Karpas-422 (cell line): ENCODE measurements at regions not wholly inside any gene's neighbourhood (a gene's known extent, or its start where the extent isn't known, plus 50 kb on each side); places are given as distances from the start of the nearest gene placed in this dataset.

Experiments used
- DNase-seq: peaks from one replicate; pipeline ENCODE4 v3.0.0-alpha.2; 2015
- H2AFZ ChIP-seq: fragments of 200-600 bp; sonication (generic); 2 replicates; pipeline ENCODE4 v1.6.1; 2014; ENCODE audit warnings: antibody characterized with exemption, low read length, mixed read lengths
- H3K27ac ChIP-seq: fragments of 200-600 bp; sonication (generic); 2 replicates; pipeline ENCODE4 v1.5.1; 2014; ENCODE audit warnings: mild to moderate bottlenecking, low read length, moderate library complexity
- H3K27me3 ChIP-seq: fragments of 200-600 bp; sonication (generic); 2 replicates; pipeline ENCODE4 v1.6.1; 2014; ENCODE audit warnings: low read length, mixed read lengths
- H3K36me3 ChIP-seq: fragments of 200-600 bp; sonication (generic); 2 replicates; pipeline ENCODE4 v1.6.1; 2014; ENCODE audit warnings: low read length, mixed read lengths; ENCODE audit not compliant: insufficient read depth
- H3K4me1 ChIP-seq: fragments of 200-600 bp; sonication (generic); 2 replicates; pipeline ENCODE4 v1.6.1; 2014; ENCODE audit warnings: mild to moderate bottlenecking, low read length, mixed read lengths
- H3K4me2 ChIP-seq: fragments of 200-600 bp; sonication (generic); 2 replicates; pipeline ENCODE4 v1.6.1; 2014; ENCODE audit warnings: low read length, low read depth, mild to moderate bottlenecking; ENCODE audit not compliant: poor library complexity, severe bottlenecking
- H3K4me3 ChIP-seq: fragments of 200-600 bp; sonication (generic); 2 replicates; pipeline ENCODE4 v1.5.1; 2014; ENCODE audit warnings: mild to moderate bottlenecking, antibody characterized with exemption, low read length, mixed read lengths
- H3K79me2 ChIP-seq: fragments of 200-600 bp; sonication (generic); 2 replicates; pipeline ENCODE4 v1.6.1; 2014; ENCODE audit warnings: mild to moderate bottlenecking, low read length, mixed read lengths
- H3K9ac ChIP-seq: fragments of 200-600 bp; sonication (generic); 2 replicates; pipeline ENCODE4 v1.6.0; 2014; ENCODE audit warnings: low read length
- H3K9me2 ChIP-seq: fragments of 200-600 bp; sonication (generic), shearing (Covaris generic); replicated peaks from 2 replicates; pipeline ENCODE4 v1.6.0; 2014; ENCODE audit warnings: mild to moderate bottlenecking, low read length, moderate library complexity; ENCODE audit not compliant: insufficient read depth
- H3K9me3 ChIP-seq: fragments of 300-700, 200-600 bp; sonication (generic); 2 replicates; pipeline ENCODE4 v1.6.1; 2014; ENCODE audit warnings: low read length, mixed read lengths
- H4K20me1 ChIP-seq: fragments of 200-600 bp; sonication (generic); 2 replicates; pipeline ENCODE4 v1.6.1; 2014; ENCODE audit warnings: mild to moderate bottlenecking, antibody characterized with exemption, low read length, low read depth; ENCODE audit not compliant: insufficient read depth

- no peaks in the 10 kb centered on the region for H3K79me2 ChIP-seq
- H3K27ac ChIP-seq, result no peak overlapping the region
- H3K4me3 ChIP-seq, result no peak overlapping the region
- no peaks in the 10 kb centered on the region for H3K9me2 ChIP-seq
- no peak overlapping the region for H3K9ac ChIP-seq
- no peaks in the 10 kb centered on the region for H3K4me1 ChIP-seq
- no peaks in the 10 kb centered on the region for H3K27me3 ChIP-seq
- no peak overlapping the region for H2AFZ ChIP-seq
- no peak overlapping the region for H3K4me2 ChIP-seq
- H4K20me1 ChIP-seq, result no peaks in the 10 kb centered on the region
- H3K9me3 ChIP-seq, result no peaks in the 10 kb centered on the region
- DNase-seq, result no peak
- H3K36me3 ChIP-seq, result no peaks in the 10 kb centered on the region
Observed at GRCh38 chr4:36426741-36427140, 145.3 kb downstream of the DTHD1 start.

GRCh38 chr4:36427696-36428095 is 146.3 kb downstream of the DTHD1 start:
- Histone ChIP-seq H3K9ac (no peak overlapping the region), H3K4me1 (no peaks in the 10 kb centered on the region), H2AFZ (no peak overlapping the region), H4K20me1 (no peaks in the 10 kb centered on the region), H3K4me2 (no peak overlapping the region), H3K27me3 (no peaks in the 10 kb centered on the region), H3K36me3 (no peaks in the 10 kb centered on the region), H3K27ac (no peak overlapping the region), H3K9me3 (no peaks in the 10 kb centered on the region), H3K9me2 (no peaks in the 10 kb centered on the region), H3K79me2 (no peaks in the 10 kb centered on the region), H3K4me3 (no peak overlapping the region)
- DNase-seq, result no peak

- H3K79me2 ChIP-seq, result no peaks in the 10 kb centered on the region
- no peaks in the 10 kb centered on the region for H3K27me3 ChIP-seq
- H3K36me3 ChIP-seq, result no peaks in the 10 kb centered on the region
- H3K4me2 ChIP-seq, result no peak overlapping the region
- H4K20me1 ChIP-seq, result no peaks in the 10 kb centered on the region
- no peaks in the 10 kb centered on the region for H3K9me3 ChIP-seq
- no peak overlapping the region for H3K27ac ChIP-seq
- no peak overlapping the region for H3K9ac ChIP-seq
- no peaks in the 10 kb centered on the region for H3K9me2 ChIP-seq
- no peak overlapping the region for H3K4me3 ChIP-seq
- H2AFZ ChIP-seq, result no peak overlapping the region
- H3K4me1 ChIP-seq, result no peaks in the 10 kb centered on the region
- no peak for DNase-seq
Observed at GRCh38 chr4:36432586-36432985, 151.2 kb downstream of the DTHD1 start.

GRCh38 chr4:36439556-36439955 is 158.1 kb downstream of the DTHD1 start:
- Histone ChIP-seq H4K20me1 (no peaks in the 10 kb centered on the region), H3K9me2 (no peaks in the 10 kb centered on the region), H3K4me3 (no peak overlapping the region)

GRCh38 chr4:36445480-36445879 is 164.1 kb downstream of the DTHD1 start:
- no peaks in the 10 kb centered on the region for H3K4me1 ChIP-seq
- no peaks in the 10 kb centered on the region for H4K20me1 ChIP-seq
- no peaks in the 10 kb centered on the region for H3K9me3 ChIP-seq
- no peak overlapping the region for H3K9ac ChIP-seq
- no peaks in the 10 kb centered on the region for H3K9me2 ChIP-seq
- H3K27ac ChIP-seq, result no peak overlapping the region
- no peaks in the 10 kb centered on the region for H3K79me2 ChIP-seq
- H3K27me3 ChIP-seq, result no peaks in the 10 kb centered on the region
- H3K4me2 ChIP-seq, result no peak overlapping the region
- no peak overlapping the region for H3K4me3 ChIP-seq
- H3K36me3 ChIP-seq, result no peaks in the 10 kb centered on the region
- no peak for DNase-seq
- H2AFZ ChIP-seq, result no peak overlapping the region

More at GRCh38 chr4:36439556-36439955, 158.1 kb downstream of the DTHD1 start:
- DNase-seq, result no peak
- Histone ChIP-seq H3K27me3 (no peaks in the 10 kb centered on the region), H2AFZ (no peak overlapping the region), H3K36me3 (no peaks in the 10 kb centered on the region), H3K27ac (no peak overlapping the region), H3K9ac (no peak overlapping the region), H3K9me3 (no peaks in the 10 kb centered on the region), H3K4me1 (no peaks in the 10 kb centered on the region), H3K79me2 (no peaks in the 10 kb centered on the region), H3K4me2 (no peak overlapping the region)

- Histone ChIP-seq H3K27ac (no peak overlapping the region), H4K20me1 (no peaks in the 10 kb centered on the region), H3K36me3 (no peaks in the 10 kb centered on the region), H3K4me2 (no peak overlapping the region), H3K4me1 (no peaks in the 10 kb centered on the region), H3K9me2 (no peaks in the 10 kb centered on the region), H3K79me2 (no peaks in the 10 kb centered on the region), H3K4me3 (no peak overlapping the region), H3K9me3 (no peaks in the 10 kb centered on the region), H3K27me3 (no peaks in the 10 kb centered on the region), H2AFZ (no peak overlapping the region), H3K9ac (no peak overlapping the region)
- no peak for DNase-seq
Observed at GRCh38 chr4:36446275-36446674, 164.9 kb downstream of the DTHD1 start.

- Histone ChIP-seq H3K4me1 (no peaks in the 10 kb centered on the region), H3K9me3 (no peaks in the 10 kb centered on the region), H3K4me2 (no peak overlapping the region), H3K9me2 (no peaks in the 10 kb centered on the region), H2AFZ (no peak overlapping the region), H3K4me3 (no peak overlapping the region), H3K79me2 (no peaks in the 10 kb centered on the region), H3K9ac (no peak overlapping the region), H3K27ac (no peak overlapping the region), H3K36me3 (no peaks in the 10 kb centered on the region), H4K20me1 (no peaks in the 10 kb centered on the region), H3K27me3 (no peaks in the 10 kb centered on the region)
- DNase-seq, result no peak
Observed at GRCh38 chr4:36461344-36461743, 179.9 kb downstream of the DTHD1 start.

- no peak overlapping the region for H3K27ac ChIP-seq
- no peaks in the 10 kb centered on the region; the same call in 1 of the 2 replicates for H3K9me2 ChIP-seq
- H2AFZ ChIP-seq, result no peak overlapping the region
- no peaks in the 10 kb centered on the region for H3K4me1 ChIP-seq
- H3K36me3 ChIP-seq, result no peaks in the 10 kb centered on the region
- no peaks in the 10 kb centered on the region for H3K27me3 ChIP-seq
- DNase-seq, result no peak
- H3K4me3 ChIP-seq, result no peak overlapping the region
- no peaks in the 10 kb centered on the region for H3K9me3 ChIP-seq
- no peak overlapping the region for H3K9ac ChIP-seq
- H3K79me2 ChIP-seq, result no peaks in the 10 kb centered on the region
- H3K4me2 ChIP-seq, result no peak overlapping the region
- no peaks in the 10 kb centered on the region for H4K20me1 ChIP-seq
Observed at GRCh38 chr4:36467670-36468069, 186.3 kb downstream of the DTHD1 start.

- no peaks in the 10 kb centered on the region for H3K27me3 ChIP-seq
- DNase-seq, result no peak
- no peaks in the 10 kb centered on the region for H4K20me1 ChIP-seq
Observed at GRCh38 chr4:36471903-36472302, 190.5 kb downstream of the DTHD1 start.

More at GRCh38 chr4:36471903-36472302, 190.5 kb downstream of the DTHD1 start:
- H3K4me3 ChIP-seq, result no peak overlapping the region
- H3K9me2 ChIP-seq, result no peaks in the 10 kb centered on the region; the same call in 1 of the 2 replicates
- H3K9me3 ChIP-seq, result no peaks in the 10 kb centered on the region
- no peaks in the 10 kb centered on the region for H3K79me2 ChIP-seq
- no peaks in the 10 kb centered on the region for H3K36me3 ChIP-seq
- no peaks in the 10 kb centered on the region for H3K4me1 ChIP-seq
- no peak overlapping the region for H2AFZ ChIP-seq
- H3K4me2 ChIP-seq, result no peak overlapping the region
- no peak overlapping the region for H3K27ac ChIP-seq
- H3K9ac ChIP-seq, result no peak overlapping the region
